Suprapubic skin (tissue), 4 donors: ENCODE measurements at regions not wholly inside any gene's neighbourhood (a gene's known extent, or its start where the extent isn't known, plus 50 kb on each side); places are given as distances from the start of the nearest gene placed in this dataset.
"Not testable (repeated sequence)": the region's sequence is repeated elsewhere in the genome, so short reads cannot be mapped to it uniquely, and the experiment has no call there.

Experiments
- DNase-seq, 2 donors: peaks; one replicate each; pipeline ENCODE4 v3.0.0-alpha.2; 2019; ENCODE audit warnings: low spot score in 2 of 2
- H3K27ac ChIP-seq: fragments of 200-600 bp; sonication (generic); one replicate; pipeline ENCODE4 v1.5.1; 2019
- H3K27me3 ChIP-seq: fragments of 200-600 bp; sonication (generic); one replicate; pipeline ENCODE4 v1.5.1; 2019
- H3K36me3 ChIP-seq: fragments of 200-600 bp; sonication (generic); one replicate; pipeline ENCODE4 v1.5.1; 2019
- H3K4me1 ChIP-seq: fragments of 200-600 bp; sonication (generic); one replicate; pipeline ENCODE4 v1.5.1; 2019
- H3K4me3 ChIP-seq: fragments of 200-600 bp; sonication (generic); one replicate; pipeline ENCODE4 v1.5.1; 2019; ENCODE audit warnings: mild to moderate bottlenecking
- H3K9me3 ChIP-seq: fragments of 200-600 bp; sonication (generic); one replicate; pipeline ENCODE4 v1.5.1; 2019
- CTCF ChIP-seq, 2 donors: fragments of 200-600 bp in 1 of 2; fragments of 450-650 bp in 1 of 2; sonication (generic) in 1 of 2; IDR thresholded peaks; one replicate each; pipeline ENCODE4 v1.5.1; 2016 to 2019; ENCODE audit warnings: antibody characterized with exemption in 2 of 2, mild to moderate bottlenecking in 1 of 2, moderate library complexity in 1 of 2
- EP300 ChIP-seq: sonication (generic); formaldehyde crosslinking; IDR thresholded peaks from one replicate; pipeline ENCODE4 v1.6.1; 2017; ENCODE audit warnings: antibody characterized with exemption
- POLR2A ChIP-seq, 2 donors: fragments of 450-650 bp; IDR thresholded peaks; one replicate each; pipeline ENCODE4 v1.6.1; 2017; ENCODE audit warnings: antibody characterized with exemption in 2 of 2, mild to moderate bottlenecking in 2 of 2, moderate library complexity in 2 of 2
- POLR2AphosphoS5 ChIP-seq, 3 donors: sonication (generic); formaldehyde crosslinking; IDR thresholded peaks; one replicate each; pipeline ENCODE4 v1.6.1; 2017; ENCODE audit warnings: antibody characterized with exemption in 3 of 3
- WGBS: methylation state at CpG from one replicate; pipeline ENCODE4 v1.1.5; 2018; 5-methylcytosine and 5-hydroxymethylcytosine counted together

GRCh38 chr5:42309865-42310264 is 113.4 kb upstream of the GHR start:
- no peak for TF ChIP-seq POLR2A (IDR thresholded peaks at IDR 0.05)
- TF ChIP-seq EP300, result no peak
- no peak for TF ChIP-seq CTCF (IDR thresholded peaks at IDR 0.05)
- no peak for TF ChIP-seq POLR2AphosphoS5 (IDR thresholded peaks at IDR 0.05)

GRCh38 chr5:42315214-42315613 is 108.0 kb upstream of the GHR start:
- Histone ChIP-seq H3K27me3 (no peaks in the 10 kb centered on the region), H3K36me3 (no peaks in the 10 kb centered on the region), H3K27ac (no peak overlapping the region), H3K4me3 (no peak overlapping the region), H3K9me3 (peaks cover 22% of the 10 kb centered on the region), H3K4me1 (no peaks in the 10 kb centered on the region)
- DNase-seq, result no peak
- WGBS, result 51% methylated on average over 2 of the region's 2 CpGs
- no peak for TF ChIP-seq CTCF (IDR thresholded peaks at IDR 0.05)
- TF ChIP-seq POLR2A (IDR thresholded peaks at IDR 0.05), result no peak
- TF ChIP-seq EP300, result no peak
- TF ChIP-seq POLR2AphosphoS5 (IDR thresholded peaks at IDR 0.05), result no peak

More at GRCh38 chr5:42309865-42310264, 113.4 kb upstream of the GHR start:
- DNase-seq, result no peak
- Histone ChIP-seq H3K4me3 (no peak overlapping the region), H3K4me1 (no peaks in the 10 kb centered on the region), H3K27ac (no peak overlapping the region), H3K36me3 (no peaks in the 10 kb centered on the region), H3K9me3 (no peaks in the 10 kb centered on the region), H3K27me3 (no peaks in the 10 kb centered on the region)

- H3K27ac ChIP-seq, result no peak overlapping the region
- H3K36me3 ChIP-seq, result no peaks in the 10 kb centered on the region
- DNase-seq, result no peak
- no peak for TF ChIP-seq POLR2AphosphoS5 (IDR thresholded peaks at IDR 0.05)
- TF ChIP-seq POLR2A (IDR thresholded peaks at IDR 0.05), result no peak
- TF ChIP-seq CTCF (IDR thresholded peaks at IDR 0.05), result no peak
- no peak for TF ChIP-seq EP300
- H3K27me3 ChIP-seq, result no peaks in the 10 kb centered on the region
- 90% methylated on average over 2 of the region's 2 CpGs for WGBS
- peaks cover 23% of the 10 kb centered on the region for H3K9me3 ChIP-seq
- no peak overlapping the region for H3K4me3 ChIP-seq
- H3K4me1 ChIP-seq, result no peaks in the 10 kb centered on the region
Observed at GRCh38 chr5:42317575-42317974, 105.7 kb upstream of the GHR start.

- not testable (repeated sequence) for DNase-seq, H3K4me1 ChIP-seq, H3K27ac ChIP-seq, H3K4me3 ChIP-seq, H3K27me3 ChIP-seq, H3K36me3 ChIP-seq
- H3K9me3 ChIP-seq, result peaks cover 23% of the 10 kb centered on the region
- WGBS, result 69% methylated on average over 5 of the region's 5 CpGs
Observed at GRCh38 chr5:42319546-42319945, 103.7 kb upstream of the GHR start.

GRCh38 chr5:42321785-42322184 is 101.5 kb upstream of the GHR start:
- peaks cover 23% of the 10 kb centered on the region for H3K9me3 ChIP-seq
- no peak overlapping the region for H3K4me3 ChIP-seq
- no peaks in the 10 kb centered on the region for H3K4me1 ChIP-seq
- H3K27ac ChIP-seq, result no peak overlapping the region
- no peaks in the 10 kb centered on the region for H3K27me3 ChIP-seq
- no peak for TF ChIP-seq POLR2AphosphoS5 (IDR thresholded peaks at IDR 0.05)
- no peak for TF ChIP-seq POLR2A (IDR thresholded peaks at IDR 0.05)
- no peak for TF ChIP-seq CTCF (IDR thresholded peaks at IDR 0.05)
- no peak for TF ChIP-seq EP300
- WGBS, result 50% methylated on average over 1 of the region's 1 CpG
- no peak for DNase-seq
- no peaks in the 10 kb centered on the region for H3K36me3 ChIP-seq

GRCh38 chr5:42337143-42337542 is 86.1 kb upstream of the GHR start:
- Histone ChIP-seq H3K4me3 (no peak overlapping the region), H3K27me3 (no peaks in the 10 kb centered on the region), H3K36me3 (no peaks in the 10 kb centered on the region), H3K9me3 (peaks cover 18% of the 10 kb centered on the region), H3K4me1 (no peaks in the 10 kb centered on the region), H3K27ac (no peak overlapping the region)
- DNase-seq, result no peak
- 100% methylated on average over 1 of the region's 3 CpGs for WGBS
- TF ChIP-seq EP300, result no peak
- no peak for TF ChIP-seq POLR2AphosphoS5 (IDR thresholded peaks at IDR 0.05)
- TF ChIP-seq POLR2A (IDR thresholded peaks at IDR 0.05), result no peak
- no peak for TF ChIP-seq CTCF (IDR thresholded peaks at IDR 0.05)
